ENCODE measurements at regions not wholly inside any gene's neighbourhood (a gene's known extent, or its start where the extent isn't known, plus 50 kb on each side); places are given as distances from the start of the nearest gene placed in this dataset.

- TF ChIP-seq, protein P1, sequence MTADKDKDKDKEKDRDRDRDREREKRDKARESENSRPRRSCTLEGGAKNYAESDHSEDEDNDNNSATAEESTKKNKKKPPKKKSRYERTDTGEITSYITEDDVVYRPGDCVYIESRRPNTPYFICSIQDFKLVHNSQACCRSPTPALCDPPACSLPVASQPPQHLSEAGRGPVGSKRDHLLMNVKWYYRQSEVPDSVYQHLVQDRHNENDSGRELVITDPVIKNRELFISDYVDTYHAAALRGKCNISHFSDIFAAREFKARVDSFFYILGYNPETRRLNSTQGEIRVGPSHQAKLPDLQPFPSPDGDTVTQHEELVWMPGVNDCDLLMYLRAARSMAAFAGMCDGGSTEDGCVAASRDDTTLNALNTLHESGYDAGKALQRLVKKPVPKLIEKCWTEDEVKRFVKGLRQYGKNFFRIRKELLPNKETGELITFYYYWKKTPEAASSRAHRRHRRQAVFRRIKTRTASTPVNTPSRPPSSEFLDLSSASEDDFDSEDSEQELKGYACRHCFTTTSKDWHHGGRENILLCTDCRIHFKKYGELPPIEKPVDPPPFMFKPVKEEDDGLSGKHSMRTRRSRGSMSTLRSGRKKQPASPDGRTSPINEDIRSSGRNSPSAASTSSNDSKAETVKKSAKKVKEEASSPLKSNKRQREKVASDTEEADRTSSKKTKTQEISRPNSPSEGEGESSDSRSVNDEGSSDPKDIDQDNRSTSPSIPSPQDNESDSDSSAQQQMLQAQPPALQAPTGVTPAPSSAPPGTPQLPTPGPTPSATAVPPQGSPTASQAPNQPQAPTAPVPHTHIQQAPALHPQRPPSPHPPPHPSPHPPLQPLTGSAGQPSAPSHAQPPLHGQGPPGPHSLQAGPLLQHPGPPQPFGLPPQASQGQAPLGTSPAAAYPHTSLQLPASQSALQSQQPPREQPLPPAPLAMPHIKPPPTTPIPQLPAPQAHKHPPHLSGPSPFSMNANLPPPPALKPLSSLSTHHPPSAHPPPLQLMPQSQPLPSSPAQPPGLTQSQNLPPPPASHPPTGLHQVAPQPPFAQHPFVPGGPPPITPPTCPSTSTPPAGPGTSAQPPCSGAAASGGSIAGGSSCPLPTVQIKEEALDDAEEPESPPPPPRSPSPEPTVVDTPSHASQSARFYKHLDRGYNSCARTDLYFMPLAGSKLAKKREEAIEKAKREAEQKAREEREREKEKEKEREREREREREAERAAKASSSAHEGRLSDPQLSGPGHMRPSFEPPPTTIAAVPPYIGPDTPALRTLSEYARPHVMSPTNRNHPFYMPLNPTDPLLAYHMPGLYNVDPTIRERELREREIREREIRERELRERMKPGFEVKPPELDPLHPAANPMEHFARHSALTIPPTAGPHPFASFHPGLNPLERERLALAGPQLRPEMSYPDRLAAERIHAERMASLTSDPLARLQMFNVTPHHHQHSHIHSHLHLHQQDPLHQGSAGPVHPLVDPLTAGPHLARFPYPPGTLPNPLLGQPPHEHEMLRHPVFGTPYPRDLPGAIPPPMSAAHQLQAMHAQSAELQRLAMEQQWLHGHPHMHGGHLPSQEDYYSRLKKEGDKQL (CRISPR knock-in tag; IDR thresholded peaks at IDR 0.05; ENCODE audit: low read depth): peak; percentile 47; the same call in 1 of the 2 replicates
- TF ChIP-seq ZNF761 (CRISPR knock-in tag; conservative IDR thresholded peaks at IDR 0.05): peak; percentile 64; the same call in 1 of the 2 replicates
- TF ChIP-seq AHDC1 (CRISPR knock-in tag; IDR thresholded peaks at IDR 0.05; ENCODE audit: borderline replicate concordance): peak; percentile 62; the same call in 1 of the 2 replicates
- no peak for TF ChIP-seq ZNF451 (CRISPR knock-in tag; IDR thresholded peaks at IDR 0.05)
- TF ChIP-seq ZNF256 (CRISPR knock-in tag; conservative IDR thresholded peaks at IDR 0.05): 0 out of 2 replicates have a peak, but pooled peaks have one; percentile 47
- no peak for TF ChIP-seq MZF1 (CRISPR knock-in tag; IDR thresholded peaks at IDR 0.05; ENCODE audit: borderline replicate concordance)
- TF ChIP-seq WIZ (CRISPR knock-in tag; IDR thresholded peaks at IDR 0.05): no peak
- TF ChIP-seq ZFP41 (CRISPR knock-in tag; IDR thresholded peaks at IDR 0.05; ENCODE audit: borderline replicate concordance): no peak
- TF ChIP-seq, protein P2, sequence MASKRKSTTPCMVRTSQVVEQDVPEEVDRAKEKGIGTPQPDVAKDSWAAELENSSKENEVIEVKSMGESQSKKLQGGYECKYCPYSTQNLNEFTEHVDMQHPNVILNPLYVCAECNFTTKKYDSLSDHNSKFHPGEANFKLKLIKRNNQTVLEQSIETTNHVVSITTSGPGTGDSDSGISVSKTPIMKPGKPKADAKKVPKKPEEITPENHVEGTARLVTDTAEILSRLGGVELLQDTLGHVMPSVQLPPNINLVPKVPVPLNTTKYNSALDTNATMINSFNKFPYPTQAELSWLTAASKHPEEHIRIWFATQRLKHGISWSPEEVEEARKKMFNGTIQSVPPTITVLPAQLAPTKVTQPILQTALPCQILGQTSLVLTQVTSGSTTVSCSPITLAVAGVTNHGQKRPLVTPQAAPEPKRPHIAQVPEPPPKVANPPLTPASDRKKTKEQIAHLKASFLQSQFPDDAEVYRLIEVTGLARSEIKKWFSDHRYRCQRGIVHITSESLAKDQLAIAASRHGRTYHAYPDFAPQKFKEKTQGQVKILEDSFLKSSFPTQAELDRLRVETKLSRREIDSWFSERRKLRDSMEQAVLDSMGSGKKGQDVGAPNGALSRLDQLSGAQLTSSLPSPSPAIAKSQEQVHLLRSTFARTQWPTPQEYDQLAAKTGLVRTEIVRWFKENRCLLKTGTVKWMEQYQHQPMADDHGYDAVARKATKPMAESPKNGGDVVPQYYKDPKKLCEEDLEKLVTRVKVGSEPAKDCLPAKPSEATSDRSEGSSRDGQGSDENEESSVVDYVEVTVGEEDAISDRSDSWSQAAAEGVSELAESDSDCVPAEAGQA (IDR thresholded peaks at IDR 0.05; ENCODE audit: low read depth): no peak
- TF ChIP-seq, protein P2 (CRISPR knock-in tag; IDR thresholded peaks at IDR 0.05; ENCODE audit: borderline replicate concordance): no peak; the same call in 1 of the 2 replicates
- no peak for TF ChIP-seq CAMTA2 (CRISPR knock-in tag; IDR thresholded peaks at IDR 0.05; ENCODE audit: borderline replicate concordance)
- TF ChIP-seq ZNF569 (CRISPR knock-in tag; IDR thresholded peaks at IDR 0.05; ENCODE audit: borderline replicate concordance): no peak
Measured at GRCh38 chr15:92831655-92832328, 68.3 kb upstream of the CHD2 start (continued).
